Mesothelial cell of epicardium (in vitro differentiated cells): ENCODE measurements at regions not wholly inside any gene's neighbourhood (a gene's known extent, or its start where the extent isn't known, plus 50 kb on each side); places are given as distances from the start of the nearest gene placed in this dataset.

Experiments used
- DNase-seq, 2 experiments: peaks; one replicate each; pipeline ENCODE4 v3.0.0; 2021; ENCODE audit warnings: low spot score in 2 of 2; ENCODE audit not compliant: unreplicated experiment in 2 of 2
- H3K27ac Mint-ChIP-seq: 2 replicates; pipeline ENCODE4 v1.8.0; 2021; ENCODE audit warnings: mixed read lengths
- H3K27me3 Mint-ChIP-seq: 2 replicates; pipeline ENCODE4 v1.8.0; 2021; ENCODE audit warnings: low read depth, mixed read lengths
- H3K36me3 Mint-ChIP-seq: 2 replicates; pipeline ENCODE4 v1.8.0; 2021; ENCODE audit warnings: mixed read lengths
- H3K4me1 Mint-ChIP-seq: 2 replicates; pipeline ENCODE4 v1.8.0; 2021; ENCODE audit warnings: mixed read lengths
- H3K4me3 Mint-ChIP-seq: 2 replicates; pipeline ENCODE4 v1.8.0; 2021; ENCODE audit warnings: mild to moderate bottlenecking, moderate library complexity, mixed read lengths
- H3K9me3 Mint-ChIP-seq: 2 replicates; pipeline ENCODE4 v1.8.0; 2021; ENCODE audit warnings: mixed read lengths
- CTCF ChIP-seq: fragments of 200-600 bp; sonication (generic); IDR thresholded peaks from one replicate; pipeline ENCODE4 v1.5.0; 2021; ENCODE audit warnings: antibody characterized with exemption; ENCODE audit not compliant: unreplicated experiment

- no peaks in the 10 kb centered on the region for H3K4me1 Mint-ChIP-seq
- H3K27ac Mint-ChIP-seq, result no peak overlapping the region
- no peaks in the 10 kb centered on the region for H3K36me3 Mint-ChIP-seq
- peaks cover 4% of the 10 kb centered on the region for H3K9me3 Mint-ChIP-seq
- peaks cover 40% of the 10 kb centered on the region for H3K27me3 Mint-ChIP-seq
- no peak overlapping the region for H3K4me3 Mint-ChIP-seq
- TF ChIP-seq CTCF, result no peak
- no peak for DNase-seq
Observed at GRCh38 chr1:29958271-29958670, 721.9 kb downstream of the PTPRU start.

GRCh38 chr1:29956349-29957030, 720.2 kb downstream of the PTPRU start:
- no peak for DNase-seq
- Mint-ChIP-seq H3K4me3 (no peak overlapping the region), H3K4me1 (no peaks in the 10 kb centered on the region), H3K27ac (no peak overlapping the region), H3K36me3 (no peaks in the 10 kb centered on the region), H3K27me3 (peaks cover 51% of the 10 kb centered on the region), H3K9me3 (peaks cover 4% of the 10 kb centered on the region)
- TF ChIP-seq CTCF, result no peak

- Mint-ChIP-seq H3K9me3 (peaks cover 4% of the 10 kb centered on the region), H3K4me3 (no peak overlapping the region), H3K27me3 (peaks cover 54% of the 10 kb centered on the region), H3K36me3 (no peaks in the 10 kb centered on the region), H3K4me1 (no peaks in the 10 kb centered on the region), H3K27ac (no peak overlapping the region)
- TF ChIP-seq CTCF, result no peak
- DNase-seq, result no peak
Observed at GRCh38 chr1:29954591-29954990, 718.3 kb downstream of the PTPRU start.

- DNase-seq, result no peak
- H3K9me3 Mint-ChIP-seq, result peaks cover 4% of the 10 kb centered on the region
- no peak overlapping the region for H3K4me3 Mint-ChIP-seq
- TF ChIP-seq CTCF, result no peak
- no peaks in the 10 kb centered on the region for H3K36me3 Mint-ChIP-seq
- H3K4me1 Mint-ChIP-seq, result no peaks in the 10 kb centered on the region
- peaks cover 57% of the 10 kb centered on the region for H3K27me3 Mint-ChIP-seq
- H3K27ac Mint-ChIP-seq, result no peak overlapping the region
Observed at GRCh38 chr1:29953961-29954360, 717.6 kb downstream of the PTPRU start.

- DNase-seq, result no peak
- peaks cover 58% of the 10 kb centered on the region for H3K27me3 Mint-ChIP-seq
- TF ChIP-seq CTCF, result no peak
- no peaks in the 10 kb centered on the region for H3K4me1 Mint-ChIP-seq
- H3K27ac Mint-ChIP-seq, result no peak overlapping the region
- H3K4me3 Mint-ChIP-seq, result no peak overlapping the region
- H3K9me3 Mint-ChIP-seq, result no peaks in the 10 kb centered on the region
- no peaks in the 10 kb centered on the region for H3K36me3 Mint-ChIP-seq
Observed at GRCh38 chr1:29949676-29950075, 713.4 kb downstream of the PTPRU start.

- no peaks in the 10 kb centered on the region for H3K9me3 Mint-ChIP-seq
- peaks cover 53% of the 10 kb centered on the region for H3K27me3 Mint-ChIP-seq
- H3K4me1 Mint-ChIP-seq, result no peaks in the 10 kb centered on the region
- H3K36me3 Mint-ChIP-seq, result no peaks in the 10 kb centered on the region
- DNase-seq, result no peak
- no peak overlapping the region for H3K4me3 Mint-ChIP-seq
- TF ChIP-seq CTCF, result no peak
- no peak overlapping the region for H3K27ac Mint-ChIP-seq
Observed at GRCh38 chr1:29948581-29948980, 712.3 kb downstream of the PTPRU start.
